ENCODE measurements at regions not wholly inside any gene's neighbourhood (a gene's known extent, or its start where the extent isn't known, plus 50 kb on each side); places are given as distances from the start of the nearest gene placed in this dataset.

GRCh38 chr9:84480071-84480470 is 139.5 kb upstream of the SLC28A3 start (continued):
- TF ChIP-seq ZBED4 (CRISPR knock-in tag; IDR thresholded peaks at IDR 0.05; ENCODE audit: borderline replicate concordance) = no peak
- no peak for TF ChIP-seq ZNF275 (CRISPR knock-in tag; IDR thresholded peaks at IDR 0.05; ENCODE audit: borderline replicate concordance)

- no peak overlapping the region for H3K27ac ChIP-seq (ENCODE audit: extremely low read length, insufficient read depth, low read length)
- TF ChIP-seq HOXA5 (CRISPR knock-in tag; IDR thresholded peaks at IDR 0.05) (no peak), ZNF839 (CRISPR knock-in tag; IDR thresholded peaks at IDR 0.05; ENCODE audit: borderline replicate concordance) (no peak), DMTF1 (CRISPR knock-in tag; IDR thresholded peaks at IDR 0.05) (no peak), HOXA7 (CRISPR knock-in tag; IDR thresholded peaks at IDR 0.05) (no peak), ZBTB25 (CRISPR knock-in tag; IDR thresholded peaks at IDR 0.05) (no peak), ZBTB8A (CRISPR knock-in tag; IDR thresholded peaks at IDR 0.05; ENCODE audit: borderline replicate concordance, low read depth) (no peak), PBX3 (CRISPR knock-in tag; IDR thresholded peaks at IDR 0.05; ENCODE audit: borderline replicate concordance) (no peak), TMF1 (CRISPR knock-in tag; IDR thresholded peaks at IDR 0.05; ENCODE audit: low read depth) (no peak), ZFP91 (CRISPR knock-in tag; IDR thresholded peaks at IDR 0.05; ENCODE audit: borderline replicate concordance) (no peak)
Observed at GRCh38 chr9:84481231-84481630, 140.7 kb upstream of the SLC28A3 start.

More at GRCh38 chr9:84481231-84481630, 140.7 kb upstream of the SLC28A3 start:
- in situ Hi-C loops (cut with HindIII; ENCODE audit: extremely low pct_ligation_motif_present, low pct_unique_long_range_greater_than_20kb) = no loop called here
- WGBS (ENCODE audit: low lambda C conversion rate) = 52% methylated on average over 3 of the region's 3 CpGs
- intact Hi-C loops (cut with micrococcal nuclease; ENCODE audit: unreplicated experiment) = no loop called here
- Histone ChIP-seq H3K36me3 (replicated peaks in 1 of 2; ENCODE audit: control insufficient read depth in 1 of 2, insufficient read depth in 2 of 2, low read length in 2 of 2) (no peaks in the 10 kb centered on the region), H2AFZ (ENCODE audit: low read length) (no peak overlapping the region), H4K20me1 (ENCODE audit: insufficient read depth, low read length) (no peaks in the 10 kb centered on the region), H3K4me1 (ENCODE audit: insufficient read depth, low read length) (no peaks in the 10 kb centered on the region), H3K4me3 (replicated peaks in 1 of 3; ENCODE audit: insufficient read depth in 1 of 3, low read depth in 2 of 3, low read length in 3 of 3) (no peak overlapping the region), H3K9ac (ENCODE audit: insufficient read depth, low read depth, low read length) (no peak overlapping the region), H3K9me3 (ENCODE audit: low read length) (no peaks in the 10 kb centered on the region), H3K4me2 (ENCODE audit: low read depth, low read length) (no peak overlapping the region), H3K79me2 (ENCODE audit: insufficient read depth, low read length) (no peaks in the 10 kb centered on the region), H3K27me3 (ENCODE audit: control insufficient read depth in 1 of 2, insufficient read depth in 2 of 2, low read length in 2 of 2) (no peaks in the 10 kb centered on the region; a peak in 1 of 5 replicates)
- FAIRE-seq = no peak
- ChIA-PET CTCF (ENCODE audit: low intra/inter-chr PET ratio, low total read pairs) (no interaction called here), POLR2A (no interaction called here)
- no peak for DNase-seq (ENCODE audit: low spot score)
- no TSS peak for BruUV-seq (replicated peaks)
- ATAC-seq = no peak

Measured in HepG2 (cell line).